MCF 10A (cell line): ENCODE measurements at regions not wholly inside any gene's neighbourhood (a gene's known extent, or its start where the extent isn't known, plus 50 kb on each side); places are given as distances from the start of the nearest gene placed in this dataset.

ENCODE experiments used
- BruUV-seq: library from RNA; stranded (reverse); fragments of 400-500 nt; replicated peaks from 2 replicates; lab custom pipeline; 2021; lab: Mats Ljungman, UMichigan
- CTCF ChIA-PET: fragments of 300-600 bp; sonication (Branson Sonifier 250); formaldehyde crosslinking; extraction: SDS; loops from one replicate; lab custom pipeline; 2021; ENCODE audit warnings: antibody characterized with exemption, inconsistent platforms; lab: Yijun Ruan, JAX
- POLR2A ChIA-PET: fragments of 300-600, 350-650 bp; sonication (Branson Sonifier 250); formaldehyde crosslinking; extraction: SDS; loops from one replicate; lab custom pipeline; 2020; ENCODE audit warnings: antibody characterized with exemption, inconsistent platforms; lab: Yijun Ruan, JAX
- DNase-seq: peaks from one replicate; pipeline ENCODE4 v3.0.0-alpha.2; 2018; ENCODE audit not compliant: unreplicated experiment
- H3K27ac Mint-ChIP-seq: one replicate; pipeline ENCODE4 v1.8.0; 2022; ENCODE audit warnings: mild to moderate bottlenecking, low read depth, mixed read lengths; ENCODE audit not compliant: unreplicated experiment
- H3K27me3 Mint-ChIP-seq: one replicate; pipeline ENCODE4 v1.8.0; 2022; ENCODE audit warnings: mixed read lengths; ENCODE audit not compliant: insufficient read depth, unreplicated experiment
- H3K36me3 Mint-ChIP-seq: one replicate; pipeline ENCODE4 v1.8.0; 2022; ENCODE audit warnings: mild to moderate bottlenecking, moderate library complexity, mixed read lengths; ENCODE audit not compliant: insufficient read depth, unreplicated experiment
- H3K4me1 Mint-ChIP-seq: one replicate; pipeline ENCODE4 v1.8.0; 2022; ENCODE audit warnings: mixed read lengths; ENCODE audit not compliant: insufficient read depth, unreplicated experiment
- H3K4me3 Mint-ChIP-seq: one replicate; pipeline ENCODE4 v1.8.0; 2022; ENCODE audit warnings: mild to moderate bottlenecking, moderate library complexity, mixed read lengths; ENCODE audit not compliant: unreplicated experiment
- H3K9me3 Mint-ChIP-seq: one replicate; pipeline ENCODE4 v1.8.0; 2022; ENCODE audit warnings: mixed read lengths; ENCODE audit not compliant: unreplicated experiment
- intact Hi-C: fragments of 100-400 bp; cut with micrococcal nuclease; formaldehyde crosslinking; loops from 2 replicates; pipeline ENCODE4 v1.14.1; 2022
- TF ChIP-seq, protein P1 (sequence below): fragments of 200-600 bp; IDR thresholded peaks from one replicate; pipeline ENCODE4 v1.8.0; 2022; ENCODE audit warnings: antibody characterized with exemption, mild to moderate bottlenecking; ENCODE audit not compliant: unreplicated experiment

DNA sequence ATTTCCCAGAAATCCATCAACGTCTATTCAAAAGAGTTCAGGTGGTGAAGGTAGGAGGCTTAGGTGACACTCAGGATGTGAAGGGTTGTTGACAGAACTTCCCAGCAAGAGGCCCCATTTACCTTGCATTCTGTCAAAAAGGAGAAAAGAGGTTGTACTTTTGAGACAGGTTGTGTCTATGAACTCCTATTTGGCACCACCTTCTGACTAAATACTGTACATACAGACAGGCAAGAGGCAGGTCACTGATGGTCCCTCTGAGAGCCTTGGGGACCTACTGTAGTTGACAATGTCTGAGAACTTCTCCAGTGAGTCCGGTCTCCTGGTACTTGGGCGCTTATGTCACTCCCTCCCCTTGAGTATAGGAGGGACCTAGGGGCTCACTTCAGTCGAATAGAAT lies 479.3 kb upstream of the ZFHX3 start:
- TF ChIP-seq, protein P1, sequence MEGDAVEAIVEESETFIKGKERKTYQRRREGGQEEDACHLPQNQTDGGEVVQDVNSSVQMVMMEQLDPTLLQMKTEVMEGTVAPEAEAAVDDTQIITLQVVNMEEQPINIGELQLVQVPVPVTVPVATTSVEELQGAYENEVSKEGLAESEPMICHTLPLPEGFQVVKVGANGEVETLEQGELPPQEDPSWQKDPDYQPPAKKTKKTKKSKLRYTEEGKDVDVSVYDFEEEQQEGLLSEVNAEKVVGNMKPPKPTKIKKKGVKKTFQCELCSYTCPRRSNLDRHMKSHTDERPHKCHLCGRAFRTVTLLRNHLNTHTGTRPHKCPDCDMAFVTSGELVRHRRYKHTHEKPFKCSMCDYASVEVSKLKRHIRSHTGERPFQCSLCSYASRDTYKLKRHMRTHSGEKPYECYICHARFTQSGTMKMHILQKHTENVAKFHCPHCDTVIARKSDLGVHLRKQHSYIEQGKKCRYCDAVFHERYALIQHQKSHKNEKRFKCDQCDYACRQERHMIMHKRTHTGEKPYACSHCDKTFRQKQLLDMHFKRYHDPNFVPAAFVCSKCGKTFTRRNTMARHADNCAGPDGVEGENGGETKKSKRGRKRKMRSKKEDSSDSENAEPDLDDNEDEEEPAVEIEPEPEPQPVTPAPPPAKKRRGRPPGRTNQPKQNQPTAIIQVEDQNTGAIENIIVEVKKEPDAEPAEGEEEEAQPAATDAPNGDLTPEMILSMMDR = no peak
- intact Hi-C loops = no loop called here
- CTCF ChIA-PET = interaction anchor here (0.7 kb wide), 1 partner anchor 686 kb away, joined by 3 read pairs; no protein-coding TSS in a partner anchor
- Mint-ChIP-seq H3K27me3 (peaks cover 75% of the 10 kb centered on the region), H3K27ac (no peak overlapping the region), H3K9me3 (no peaks in the 10 kb centered on the region), H3K4me1 (no peaks in the 10 kb centered on the region), H3K4me3 (no peak overlapping the region), H3K36me3 (no peaks in the 10 kb centered on the region)
- no TSS peak for BruUV-seq
- peak; percentile 5 for DNase-seq
- POLR2A ChIA-PET = no interaction called here

- H3K27me3 Mint-ChIP-seq = peaks cover 73% of the 10 kb centered on the region
- CTCF ChIA-PET = interaction anchor here (0.7 kb wide), 1 partner anchor 685 kb away, joined by 3 read pairs; no protein-coding TSS in a partner anchor
- intact Hi-C loops = no loop called here
Measured at GRCh38 chr16:73526011-73526804, 478.3 kb upstream of the ZFHX3 start.

DNA sequence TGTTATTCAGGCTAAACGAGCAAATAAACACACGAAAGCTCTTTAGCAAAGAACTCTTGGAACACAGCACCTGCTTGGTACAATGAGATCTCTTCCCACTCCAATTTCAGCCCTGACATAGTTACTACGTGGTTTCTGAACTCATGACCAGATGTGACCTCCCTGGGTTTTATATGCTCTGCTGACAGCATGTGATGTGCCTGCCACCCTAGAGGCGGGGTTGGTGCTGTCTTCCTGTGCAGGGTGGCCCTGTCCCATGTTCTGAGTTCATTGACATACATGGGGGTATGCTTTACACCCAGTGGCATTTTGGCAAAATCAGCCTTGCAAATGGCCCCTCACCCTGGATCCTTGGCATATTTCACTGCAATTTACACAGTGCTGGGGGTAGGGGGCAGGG lies 475.3 kb upstream of the ZFHX3 start:
- peaks cover 70% of the 10 kb centered on the region for H3K27me3 Mint-ChIP-seq
- H3K36me3 Mint-ChIP-seq = no peaks in the 10 kb centered on the region
- POLR2A ChIA-PET = interaction anchor here (0.6 kb wide), 1 partner anchor 15 kb away, joined by 3 read pairs; no protein-coding TSS in a partner anchor
- H3K9me3 Mint-ChIP-seq = no peaks in the 10 kb centered on the region
- no peak overlapping the region for H3K27ac Mint-ChIP-seq
- no TSS peak for BruUV-seq
- TF ChIP-seq, protein P1 = no peak
- H3K4me3 Mint-ChIP-seq = no peak overlapping the region
- CTCF ChIA-PET = interaction anchor here (0.5 to 0.6 kb wide), 2 partner anchors 459 to 1020 kb away, joined by 3 to 4 read pairs; no protein-coding TSS in a partner anchor
- no peaks in the 10 kb centered on the region for H3K4me1 Mint-ChIP-seq
- intact Hi-C loops = no loop called here
- DNase-seq = no peak

More at GRCh38 chr16:73526011-73526804, 478.3 kb upstream of the ZFHX3 start:
- TF ChIP-seq, protein P1 = no peak
- Mint-ChIP-seq H3K4me3 (no peak overlapping the region), H3K4me1 (no peaks in the 10 kb centered on the region), H3K9me3 (no peaks in the 10 kb centered on the region), H3K27ac (no peak overlapping the region), H3K36me3 (no peaks in the 10 kb centered on the region)
- no peak for DNase-seq
- no TSS peak for BruUV-seq
- POLR2A ChIA-PET = no interaction called here

GRCh38 chr16:73521499-73521898 lies 473.6 kb upstream of the ZFHX3 start:
- H3K4me3 Mint-ChIP-seq = no peak overlapping the region

More at GRCh38 chr16:73521499-73521898, 473.6 kb upstream of the ZFHX3 start:
- TF ChIP-seq, protein P1 = no peak
- no peak overlapping the region for H3K27ac Mint-ChIP-seq
- intact Hi-C loops = no loop called here
- no peak for DNase-seq
- H3K36me3 Mint-ChIP-seq = no peaks in the 10 kb centered on the region
- ChIA-PET POLR2A (no interaction called here), CTCF (interaction anchor here (0.5 to 0.6 kb wide), 2 partner anchors 17 to 872 kb away, joined by 3 to 4 read pairs; no protein-coding TSS in a partner anchor)
- no peaks in the 10 kb centered on the region for H3K9me3 Mint-ChIP-seq
- peaks cover 67% of the 10 kb centered on the region for H3K27me3 Mint-ChIP-seq
- BruUV-seq = no TSS peak
- no peaks in the 10 kb centered on the region for H3K4me1 Mint-ChIP-seq
